Nucleus accumbens (tissue), 56 donors: ENCODE measurements at regions not wholly inside any gene's neighbourhood (a gene's known extent, or its start where the extent isn't known, plus 50 kb on each side); places are given as distances from the start of the nearest gene placed in this dataset.

ENCODE experiments used
- DNase-seq, 56 donors: peaks; one replicate each; lab custom pipeline; 2025; lab: John Stamatoyannopoulos, UW

DNA sequence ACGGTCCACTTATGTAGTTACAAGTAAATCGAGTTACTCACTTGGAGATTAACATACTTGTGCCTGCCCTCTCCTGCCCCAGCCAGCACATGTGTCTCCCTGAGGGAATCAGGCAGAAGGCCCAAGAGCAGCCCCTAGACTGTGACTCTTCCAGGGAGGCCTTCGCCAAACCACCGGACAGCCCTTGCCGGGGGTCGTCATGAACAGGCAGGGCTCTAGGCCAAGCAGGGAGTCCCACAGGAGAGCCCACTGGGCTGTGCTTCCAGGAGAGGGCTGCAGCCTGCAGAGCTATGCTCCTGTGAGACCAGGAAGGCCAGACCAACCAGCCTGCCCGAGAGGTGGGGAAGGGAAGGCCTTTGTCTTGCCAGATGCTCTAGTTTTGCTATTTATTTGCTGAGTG, 283.3 kb downstream of the FOXO1 start:
- no peak for DNase-seq

DNA sequence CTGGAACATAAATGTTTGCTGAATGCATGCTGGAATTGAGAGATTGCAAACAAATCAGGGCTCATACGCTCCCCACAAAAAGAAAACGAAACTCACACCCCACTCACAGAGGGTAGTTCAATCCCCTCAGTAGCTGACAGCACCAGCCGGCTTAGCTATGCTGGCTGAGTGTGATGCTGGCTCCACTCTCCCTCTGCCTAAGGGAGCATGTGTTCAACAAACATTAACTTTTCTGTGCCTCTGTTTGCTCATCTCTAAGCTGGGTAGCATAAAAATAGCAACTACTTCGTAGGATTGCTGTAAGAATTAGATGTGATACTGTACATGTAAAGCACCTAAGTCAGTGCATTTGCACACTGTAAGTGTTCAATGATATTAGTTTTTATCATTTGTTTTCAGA, 282.6 kb downstream of the FOXO1 start:
- DNase-seq = no peak

DNA sequence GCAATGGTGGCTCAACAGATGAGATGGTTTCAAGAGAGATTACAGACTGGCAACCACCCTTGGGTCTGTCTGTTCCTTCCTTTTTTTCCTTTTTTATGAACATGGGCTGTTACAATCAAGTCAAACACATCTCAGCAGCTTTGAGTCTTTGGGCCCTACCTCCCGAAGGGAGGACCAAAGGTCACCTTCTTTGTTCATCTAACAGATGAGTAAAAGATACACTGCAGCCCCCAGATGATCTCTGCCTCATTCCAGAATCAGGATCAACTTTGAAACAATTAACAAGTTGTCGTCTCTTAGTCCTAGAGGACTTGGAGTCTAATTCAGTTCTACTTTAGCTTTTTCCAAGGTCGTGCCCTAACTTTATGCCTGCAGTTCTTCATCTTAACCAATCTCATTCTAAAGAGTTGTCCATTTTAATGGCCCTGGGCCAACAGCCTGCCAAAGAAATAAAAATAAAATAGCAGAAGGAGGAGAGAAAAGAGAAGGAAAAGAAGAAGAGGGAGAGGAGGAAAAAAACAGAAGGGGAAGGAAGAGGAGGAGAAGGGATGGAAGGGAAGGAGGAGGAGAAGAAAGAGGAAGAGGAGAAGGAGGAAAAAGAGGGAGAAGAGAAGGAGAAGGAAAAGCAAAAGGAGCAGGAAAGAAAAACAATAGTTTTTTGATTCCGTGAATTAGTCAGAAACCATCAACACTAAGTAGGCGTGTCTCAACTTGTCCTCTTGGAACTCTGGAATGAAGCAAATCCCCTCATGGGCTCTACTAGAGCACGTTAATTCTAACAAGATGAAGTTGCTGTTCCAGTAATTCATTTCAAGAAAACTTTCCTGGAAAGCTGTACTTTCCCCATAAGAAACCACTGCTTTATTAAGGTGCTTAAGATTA, 281.2 kb downstream of the FOXO1 start:
- DNase-seq = no peak

DNA sequence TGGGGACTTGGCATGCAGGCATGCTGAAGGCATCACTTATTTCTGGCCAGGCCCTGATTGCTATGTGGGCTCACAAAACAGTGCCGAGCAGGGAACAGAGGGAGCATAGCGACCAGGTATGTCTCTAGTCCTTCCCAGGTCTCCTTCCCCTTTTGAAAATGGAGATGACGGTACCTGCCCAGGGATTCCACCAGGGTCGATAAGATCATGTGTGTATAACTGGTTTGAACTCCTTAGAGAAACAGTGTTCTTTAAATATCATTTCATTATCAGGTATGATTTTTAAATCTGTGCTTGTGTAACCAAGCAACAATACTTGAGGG, 280.6 kb downstream of the FOXO1 start:
- no peak for DNase-seq

DNA sequence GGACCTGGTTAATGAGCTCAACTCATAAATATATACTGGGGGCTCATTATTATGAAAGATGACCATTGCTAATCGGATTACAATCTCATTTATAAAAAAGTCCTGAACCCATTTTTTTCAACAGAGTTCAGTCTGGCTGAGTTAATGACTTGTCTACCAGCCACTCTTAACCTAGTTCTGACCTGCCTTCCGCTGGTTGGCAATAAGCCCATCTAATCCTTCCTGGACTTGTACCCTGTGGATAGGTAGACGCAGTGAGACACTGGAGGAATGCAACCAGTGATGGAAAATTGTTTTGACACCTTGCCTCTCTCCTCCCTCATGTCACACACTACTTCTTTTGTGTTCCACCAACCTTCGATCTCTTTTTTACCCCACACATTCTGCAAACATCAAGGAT, 279.9 kb downstream of the FOXO1 start:
- no peak for DNase-seq

DNA sequence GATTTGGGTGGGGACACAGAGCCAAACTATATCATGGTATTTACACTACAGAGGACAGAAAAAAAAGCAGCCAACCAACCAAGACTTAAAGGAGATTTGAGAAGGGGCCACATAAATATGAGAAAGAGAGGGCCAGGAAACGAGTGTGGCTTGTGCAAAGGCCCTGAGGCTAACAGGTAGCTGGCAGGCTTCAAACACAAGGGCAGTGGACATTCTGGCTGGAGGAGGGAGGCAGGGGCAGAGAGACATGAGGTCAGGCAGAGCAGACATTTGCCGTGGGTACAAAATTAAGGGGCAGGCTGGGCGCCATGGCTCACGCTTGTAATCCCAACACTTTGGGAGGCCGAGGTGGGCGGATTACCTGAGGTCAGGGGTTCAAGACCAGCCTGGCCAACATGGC, 278.7 kb downstream of the FOXO1 start:
- no peak for DNase-seq

DNA sequence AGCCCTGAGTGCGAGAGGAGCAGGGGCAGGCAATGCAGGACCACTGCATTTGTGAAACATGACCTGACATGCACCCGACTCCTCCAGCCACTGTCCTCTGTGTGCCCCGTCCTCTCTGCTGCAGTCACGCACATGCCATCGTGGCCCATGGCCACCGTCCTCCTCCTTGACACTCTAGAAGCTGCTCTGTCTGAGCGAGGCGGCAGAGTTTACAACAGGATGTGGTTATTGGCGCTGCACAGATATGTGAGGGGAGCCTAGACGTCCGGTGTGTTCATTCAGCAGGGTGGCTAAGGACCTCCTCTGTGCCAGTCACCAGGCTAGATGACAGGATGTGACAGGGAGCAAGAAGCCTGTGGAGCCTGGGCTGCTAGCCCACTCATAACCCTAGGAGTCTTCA, 277.8 kb downstream of the FOXO1 start:
- no peak for DNase-seq

DNA sequence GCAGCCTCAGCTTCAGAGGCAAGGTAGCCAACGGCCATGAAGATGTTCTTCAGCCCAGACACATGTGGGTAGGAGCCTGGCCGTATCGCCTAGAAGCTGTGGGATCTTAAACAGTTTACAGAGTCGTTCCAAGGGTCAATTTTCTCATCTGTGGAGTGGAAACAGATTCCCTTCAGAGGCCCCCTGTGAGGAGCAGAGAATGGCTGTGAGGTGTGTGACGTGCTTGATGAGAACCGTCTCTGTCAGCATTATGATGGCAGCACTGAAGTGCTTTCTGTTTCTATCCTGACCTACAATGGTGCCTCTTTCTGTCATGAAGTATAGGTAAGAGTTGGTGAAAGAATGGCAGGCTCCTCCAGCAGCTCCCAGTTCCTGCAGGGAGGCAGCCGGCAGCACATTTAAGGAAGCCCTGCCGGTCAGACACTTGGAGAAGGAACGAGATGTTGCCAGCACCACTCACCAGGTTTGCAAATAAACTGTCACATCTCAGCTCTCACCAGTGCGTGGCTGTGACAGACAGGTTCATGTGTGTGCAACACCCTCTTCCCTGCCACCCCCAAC, 277.3 kb downstream of the FOXO1 start:
- DNase-seq = peak in 14 of 56 donors; percentile 11 to 61 (median 36)

DNA sequence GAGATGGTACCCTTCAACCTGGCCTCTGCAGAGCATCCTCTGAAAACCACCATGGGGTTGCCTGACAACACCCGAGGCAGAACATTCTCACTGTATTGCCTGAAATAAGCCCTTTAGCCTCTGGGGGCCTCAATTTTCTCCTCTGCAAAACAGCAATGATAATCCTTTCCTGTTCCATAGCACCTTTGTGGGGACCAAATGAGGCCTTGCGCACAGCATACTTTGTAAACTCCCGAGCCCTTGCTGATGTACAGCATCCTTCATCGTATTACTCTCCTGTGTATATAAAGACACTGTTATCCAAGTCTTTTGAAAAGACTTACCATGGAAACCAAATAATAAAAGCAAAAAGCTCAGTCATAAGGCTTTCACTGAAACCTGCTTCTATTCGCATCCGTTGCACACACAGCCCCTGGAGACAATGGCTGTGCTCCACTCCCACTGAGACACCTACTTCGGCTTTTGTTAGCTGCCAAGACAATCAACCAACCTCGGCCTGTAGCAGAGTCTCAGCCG, 276.0 kb downstream of the FOXO1 start:
- peak in 11 of 56 donors; percentile 14 to 57 (median 29) for DNase-seq

DNA sequence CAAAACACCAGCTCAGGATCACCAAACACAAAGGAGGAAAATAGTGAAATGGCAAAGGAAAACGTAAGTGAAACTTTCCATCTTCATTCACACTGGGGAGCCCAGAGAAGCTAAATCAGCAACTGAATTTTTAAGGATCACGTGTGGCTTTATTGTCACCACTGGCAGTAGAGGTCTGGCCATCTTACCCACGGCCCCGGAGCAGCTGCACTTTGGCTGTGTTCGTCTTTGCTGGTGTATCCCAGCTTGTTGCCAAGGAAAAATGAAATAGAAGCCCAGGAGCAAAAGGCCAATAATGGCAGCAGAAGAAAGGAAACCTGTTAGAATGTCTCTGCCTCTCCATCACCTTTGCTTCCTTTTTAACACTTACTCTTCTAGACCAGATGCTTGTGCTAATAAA, 274.7 kb downstream of the FOXO1 start:
- no peak for DNase-seq

DNA sequence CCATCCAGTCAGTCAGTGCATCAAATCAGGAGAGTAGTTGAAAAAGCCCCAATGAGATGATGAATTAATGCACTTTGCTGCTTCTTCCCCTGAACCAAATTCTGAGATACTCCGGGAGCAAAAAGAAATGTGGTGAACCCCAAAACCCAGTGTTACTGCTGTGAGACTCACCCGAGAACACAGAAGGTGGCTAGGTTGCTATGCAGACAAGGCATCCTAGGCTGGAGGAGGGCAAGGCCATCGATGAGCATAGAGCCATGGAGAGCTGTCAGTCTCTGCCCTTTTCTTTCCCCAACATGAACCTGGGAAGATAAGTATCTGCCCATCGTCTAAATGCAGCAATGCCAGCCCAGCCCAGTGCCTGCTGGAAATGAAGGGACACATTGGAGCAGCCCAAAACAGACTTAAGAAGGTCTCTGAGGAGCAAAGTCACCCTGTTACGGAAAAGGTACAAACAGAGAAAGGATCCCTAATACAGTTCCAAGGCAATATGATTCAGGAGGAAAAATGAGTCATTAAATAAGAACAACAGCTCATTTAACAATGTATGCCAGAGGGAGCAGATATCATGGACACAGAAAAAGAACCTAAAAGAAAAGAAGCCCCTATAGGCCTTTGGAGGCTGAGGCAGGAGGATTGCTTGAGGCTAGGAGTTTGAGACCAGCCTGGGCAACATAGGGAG, 272.0 kb downstream of the FOXO1 start:
- no peak for DNase-seq

DNA sequence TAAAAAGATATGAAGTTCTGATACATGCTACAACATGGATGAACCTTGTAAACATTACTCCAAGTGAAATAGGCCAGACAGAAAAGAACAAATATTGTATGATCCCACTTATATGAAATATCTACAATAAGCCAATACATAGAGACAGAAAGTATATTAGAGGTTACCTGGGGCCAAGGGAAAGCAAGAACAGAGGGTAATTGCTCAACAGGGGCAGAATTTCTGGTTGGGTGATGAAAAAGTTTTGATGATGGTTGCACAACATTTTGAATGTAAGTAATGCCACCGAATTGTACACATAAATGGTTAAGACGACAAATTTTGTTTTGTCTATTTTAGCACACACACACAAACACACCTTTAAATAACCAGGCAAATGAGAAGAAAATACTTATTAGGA, 268.4 kb downstream of the FOXO1 start:
- DNase-seq = no peak

DNA sequence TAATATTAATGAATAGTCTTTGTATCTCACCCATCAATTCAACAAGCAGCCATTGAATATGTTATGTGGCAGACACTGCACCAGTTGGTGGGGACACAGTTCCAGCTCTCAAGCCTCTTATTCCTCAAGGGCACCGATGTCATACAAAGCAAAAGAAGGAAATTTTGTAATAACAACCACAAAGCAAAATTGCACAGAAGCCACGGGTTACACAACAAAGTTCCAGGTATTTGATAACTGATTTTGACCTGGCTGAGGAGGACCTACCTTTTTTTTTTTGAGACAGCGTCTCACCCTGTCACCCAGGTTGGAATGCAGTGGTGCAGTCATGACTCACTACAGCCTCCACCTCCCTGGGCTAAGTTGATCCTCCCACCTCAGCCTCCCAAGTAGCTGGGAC, 266.7 kb downstream of the FOXO1 start:
- DNase-seq = no peak

DNA sequence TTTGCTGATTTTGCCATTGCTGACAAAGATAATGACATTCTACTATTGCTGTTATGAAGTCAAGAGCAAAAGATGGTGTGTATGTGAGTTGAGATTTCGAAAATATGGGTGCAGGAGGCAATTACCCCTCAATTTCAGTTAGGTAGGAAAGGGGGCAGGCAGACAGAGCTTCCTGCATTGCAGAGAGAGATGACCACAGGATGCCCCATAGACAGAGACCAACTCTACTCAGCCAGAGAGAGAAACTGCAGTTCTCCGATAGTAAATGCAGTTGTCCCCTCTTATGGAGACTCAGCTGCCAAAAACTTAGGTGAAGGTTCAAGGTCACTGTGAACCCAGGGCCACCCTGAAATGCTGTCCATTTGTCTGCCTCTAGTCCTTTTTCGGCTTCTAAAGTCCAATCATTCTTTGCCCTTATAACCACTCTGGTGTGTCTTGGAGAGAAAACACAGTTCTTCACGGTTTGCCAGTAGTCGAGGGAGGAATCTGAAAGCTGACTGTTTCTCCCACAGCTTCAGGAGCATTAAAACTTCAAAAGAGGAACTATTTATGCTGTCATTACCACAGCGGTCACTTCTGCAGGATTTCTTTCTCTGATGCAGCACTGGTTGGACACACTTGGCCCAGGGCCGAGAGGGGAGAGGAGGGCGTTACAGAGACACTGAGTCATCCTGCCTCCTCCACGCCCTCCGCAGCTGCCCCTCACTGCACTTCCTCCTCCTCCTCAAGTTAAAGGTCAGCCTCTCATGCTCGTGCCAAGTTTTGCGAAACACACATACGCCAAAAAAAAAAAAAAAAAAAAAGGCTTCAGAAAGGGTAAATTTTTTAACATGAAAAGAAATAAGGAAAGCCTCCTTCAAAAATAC, 264.3 kb downstream of the FOXO1 start:
- DNase-seq = peak in 47 of 56 donors; percentile 17 to 92 (median 37)

DNA sequence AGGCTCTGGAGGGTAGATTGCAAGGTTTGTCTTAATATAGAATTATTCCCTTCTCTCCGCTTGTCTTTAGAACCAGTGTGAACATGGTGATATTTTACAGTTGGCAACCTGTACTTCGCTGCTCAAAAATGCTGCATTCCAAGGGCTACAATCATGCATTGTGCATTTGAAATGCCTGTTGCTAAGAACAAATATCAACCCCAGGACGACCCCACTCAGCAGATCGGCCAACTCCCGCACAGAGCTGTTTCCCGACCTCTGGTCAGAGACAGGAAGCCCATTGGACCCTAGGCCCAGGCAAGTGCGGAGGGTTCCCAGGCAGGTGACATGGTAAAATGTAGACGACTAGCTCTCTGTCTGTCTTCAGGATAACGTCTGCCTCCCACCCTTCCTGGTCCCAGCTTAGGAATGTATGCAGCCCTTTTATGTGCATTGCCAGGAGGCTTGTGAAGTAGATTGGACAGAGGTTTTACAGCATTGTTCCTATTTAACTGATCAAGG, 263.5 kb downstream of the FOXO1 start:
- no peak for DNase-seq

DNA sequence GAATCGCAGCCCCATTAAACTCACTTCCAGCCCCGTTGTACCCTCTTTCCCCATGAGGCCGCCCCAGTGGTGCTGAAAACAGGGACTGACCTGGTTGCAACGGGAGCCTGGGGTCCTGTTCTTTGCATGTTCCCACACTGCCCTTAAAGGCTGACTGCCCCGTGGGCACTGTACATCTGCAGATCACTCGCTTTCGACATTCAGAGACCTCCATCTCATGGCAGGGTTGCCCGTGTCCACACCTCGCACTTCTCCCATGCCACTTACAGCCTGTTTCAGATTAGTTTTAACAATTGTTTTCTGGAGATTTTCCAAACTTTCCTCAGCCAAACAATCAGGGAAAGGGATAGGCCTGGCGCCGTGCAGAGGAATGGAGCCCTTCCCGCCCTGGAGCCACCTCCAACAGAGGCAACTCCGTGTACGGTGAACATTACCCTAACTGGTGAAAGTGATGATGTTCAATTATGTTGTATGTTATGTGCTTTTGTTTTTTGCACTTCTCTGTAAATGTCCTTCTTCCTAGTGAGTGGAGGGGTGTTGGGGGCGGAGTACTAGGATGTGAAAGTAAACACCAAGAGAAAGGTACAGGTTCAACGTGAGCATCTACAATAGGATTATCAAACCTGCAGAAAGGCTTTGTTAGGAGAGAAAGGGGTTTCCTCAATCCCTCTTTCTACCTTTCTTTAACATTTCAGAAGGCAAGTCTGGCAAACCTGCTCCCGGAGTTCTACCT, 262.8 kb downstream of the FOXO1 start:
- DNase-seq = no peak

DNA sequence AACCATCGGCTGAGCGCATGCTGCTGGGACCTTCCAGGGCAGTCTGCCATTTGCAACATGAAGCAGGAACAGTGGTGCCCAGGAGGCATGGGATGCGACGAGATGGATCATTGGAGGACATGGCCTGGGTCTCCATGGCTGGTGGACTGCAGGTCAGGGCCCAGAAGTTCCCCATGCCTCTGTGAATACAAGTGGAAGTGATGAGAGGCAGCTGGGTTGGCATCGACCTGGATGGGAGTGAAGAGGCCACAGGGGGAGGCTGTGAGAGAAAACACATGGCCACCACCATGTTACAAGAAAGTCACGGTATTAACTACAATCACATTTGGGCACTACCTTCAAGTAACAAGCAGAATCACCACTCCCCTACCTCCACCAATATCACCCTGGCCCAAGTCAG, 262.0 kb downstream of the FOXO1 start:
- DNase-seq = no peak

DNA sequence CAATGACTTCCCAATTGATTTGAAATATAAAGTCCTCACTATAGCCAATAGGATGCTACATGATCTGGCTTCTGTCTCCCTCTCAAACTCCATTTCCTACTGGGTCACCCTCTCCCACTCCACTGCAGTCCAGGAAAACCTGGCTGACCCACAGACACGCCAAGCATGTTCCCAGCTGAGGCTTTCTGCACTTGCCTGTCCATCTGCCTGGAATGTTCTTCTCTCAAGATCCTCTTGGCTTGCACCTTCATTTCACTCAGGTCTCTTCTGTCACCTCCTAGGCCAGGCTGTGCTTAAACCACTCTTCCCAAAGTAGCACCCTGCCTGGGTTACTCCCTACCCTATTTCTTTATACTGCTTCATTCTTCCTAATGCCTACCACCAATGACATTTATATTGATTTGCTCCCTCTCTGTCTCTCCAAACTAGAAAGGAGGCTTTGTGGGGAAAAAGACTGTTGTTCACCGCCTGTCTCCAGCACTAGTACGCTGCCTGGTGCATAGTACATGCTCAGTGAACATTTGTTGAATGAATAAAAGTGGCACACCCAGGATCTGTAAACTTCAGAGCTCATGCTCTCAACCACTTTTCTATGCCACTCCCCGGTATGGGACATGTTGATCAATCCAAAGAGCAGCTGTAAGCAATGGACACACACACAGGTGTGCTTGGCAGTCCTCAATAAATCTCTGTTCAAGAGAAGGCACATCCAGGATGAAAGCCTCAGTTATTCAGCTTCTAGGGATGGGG, 261.3 kb downstream of the FOXO1 start:
- DNase-seq = no peak
